H54 (cell line): ENCODE measurements at regions not wholly inside any gene's neighbourhood (a gene's known extent, or its start where the extent isn't known, plus 50 kb on each side); places are given as distances from the start of the nearest gene placed in this dataset.
A peak's percentile ranks its signal among the peaks of the same experiment; 100 is the strongest.
"Not testable (repeated sequence)": the region's sequence is repeated elsewhere in the genome, so short reads cannot be mapped to it uniquely, and the experiment has no call there.

Experiments
- DNase-seq: peaks from one replicate; pipeline ENCODE4 v3.0.0; 2011; ENCODE audit warnings: low spot score, mixed read lengths; ENCODE audit not compliant: insufficient read length
- FAIRE-seq: peaks from 3 replicates; lab custom pipeline; 2011; peaks lifted over from hg19 to GRCh38; lab: Jason Lieb, UNC
- POLR2A ChIP-seq: IDR thresholded peaks from 2 replicates; pipeline ENCODE4 v1.6.1; 2011; ENCODE audit warnings: low read depth, mild to moderate bottlenecking, low read length

GRCh38 chr10:5576780-5577624 lies 52.2 kb downstream of the CALML3 start:
- no peak for TF ChIP-seq POLR2A
- no peak for FAIRE-seq
- DNase-seq: no peak

- FAIRE-seq, DNase-seq: not testable (repeated sequence)
Measured at GRCh38 chr10:5580038-5580428, 55.3 kb downstream of the CALML3 start.

GRCh38 chr10:5581670-5582566 lies 57.2 kb downstream of the CALML3 start:
- TF ChIP-seq POLR2A: no peak

DNA sequence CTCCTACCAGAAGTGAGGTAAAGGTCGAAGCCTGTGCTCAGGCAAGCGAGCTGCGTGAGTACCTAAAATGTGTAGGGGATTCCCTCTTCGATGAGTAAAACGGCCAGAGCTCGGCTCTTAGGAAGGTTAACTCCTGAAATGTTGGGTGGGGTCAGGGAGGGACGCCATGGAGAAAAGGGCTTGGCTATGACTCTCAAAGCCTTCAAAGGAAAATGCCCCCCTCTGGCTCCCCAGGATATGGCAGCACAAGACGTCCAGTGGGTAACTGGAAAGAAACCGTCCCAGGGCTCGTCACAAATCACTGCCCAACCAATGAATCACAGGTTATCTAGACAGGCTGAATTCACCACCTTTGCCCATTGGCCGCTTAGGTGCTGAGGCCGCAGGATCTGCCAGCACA lies 58.0 kb downstream of the CALML3 start:
- DNase-seq (no peak), FAIRE-seq (no peak)
- TF ChIP-seq POLR2A: no peak

More at GRCh38 chr10:5581670-5582566, 57.2 kb downstream of the CALML3 start:
- FAIRE-seq (no peak), DNase-seq (no peak)

DNA sequence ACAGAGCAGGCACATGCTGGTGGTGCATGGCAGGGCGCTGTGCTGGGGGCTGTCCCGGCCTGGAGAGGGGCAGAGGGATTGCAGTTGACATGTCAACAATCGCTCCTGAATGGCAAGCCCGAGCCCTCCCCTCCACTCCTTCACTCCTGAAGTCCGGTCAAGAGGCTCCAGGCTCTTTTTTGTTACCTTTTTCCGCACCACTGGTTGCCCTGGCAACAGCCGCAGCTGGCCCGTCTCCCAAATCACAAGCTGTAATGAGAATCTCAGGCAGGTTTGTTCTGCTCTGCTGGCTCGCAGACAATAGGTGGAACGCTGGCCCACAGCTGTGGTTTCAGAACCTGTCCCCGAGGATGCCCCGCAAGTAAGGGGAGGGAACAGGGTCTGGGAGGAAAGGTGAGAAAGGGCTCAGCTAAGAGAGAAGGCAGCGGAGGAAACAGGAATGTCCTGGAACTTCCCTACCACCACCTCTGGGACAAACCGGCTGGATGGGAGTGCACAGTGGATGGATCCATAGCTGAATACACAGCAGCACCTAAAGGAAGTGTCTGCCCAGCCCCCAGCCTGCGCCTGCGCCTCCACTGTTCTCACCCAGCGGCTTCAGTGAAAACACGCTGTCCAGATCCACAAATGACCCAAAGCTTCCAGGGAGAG lies 58.9 kb downstream of the CALML3 start:
- no peak for TF ChIP-seq POLR2A
- DNase-seq (no peak), FAIRE-seq (no peak)

DNA sequence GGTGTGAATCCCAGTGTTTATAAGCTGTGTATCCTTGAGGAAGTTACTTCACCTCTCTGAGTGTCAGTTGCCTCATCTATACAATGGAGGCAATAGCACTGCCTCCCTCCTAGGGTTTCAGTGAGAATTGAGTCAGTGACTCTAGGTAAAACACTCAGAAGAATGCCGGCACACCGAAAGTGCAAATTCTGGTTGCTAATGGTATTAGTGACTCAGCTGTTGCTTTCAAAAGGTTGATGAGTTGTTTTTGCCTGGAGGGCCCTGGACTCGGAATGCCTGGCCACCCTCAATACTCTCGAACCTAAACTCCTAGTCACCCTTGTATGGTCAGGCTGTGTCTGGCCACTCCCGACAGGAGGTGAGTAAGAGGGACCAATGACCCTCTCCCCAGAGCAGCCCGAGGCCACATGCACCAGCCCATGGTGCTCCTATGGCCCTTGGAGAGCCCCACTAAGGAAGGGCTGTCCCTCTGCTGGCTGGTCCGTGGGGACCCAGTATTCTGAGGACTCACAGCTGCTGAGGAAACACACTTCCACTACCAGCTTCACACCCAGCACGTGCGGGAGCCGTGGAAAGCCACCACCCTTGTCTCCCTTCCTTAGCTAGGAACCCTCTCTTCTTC lies 60.2 kb downstream of the CALML3 start:
- peak; percentile 79 for DNase-seq

DNA sequence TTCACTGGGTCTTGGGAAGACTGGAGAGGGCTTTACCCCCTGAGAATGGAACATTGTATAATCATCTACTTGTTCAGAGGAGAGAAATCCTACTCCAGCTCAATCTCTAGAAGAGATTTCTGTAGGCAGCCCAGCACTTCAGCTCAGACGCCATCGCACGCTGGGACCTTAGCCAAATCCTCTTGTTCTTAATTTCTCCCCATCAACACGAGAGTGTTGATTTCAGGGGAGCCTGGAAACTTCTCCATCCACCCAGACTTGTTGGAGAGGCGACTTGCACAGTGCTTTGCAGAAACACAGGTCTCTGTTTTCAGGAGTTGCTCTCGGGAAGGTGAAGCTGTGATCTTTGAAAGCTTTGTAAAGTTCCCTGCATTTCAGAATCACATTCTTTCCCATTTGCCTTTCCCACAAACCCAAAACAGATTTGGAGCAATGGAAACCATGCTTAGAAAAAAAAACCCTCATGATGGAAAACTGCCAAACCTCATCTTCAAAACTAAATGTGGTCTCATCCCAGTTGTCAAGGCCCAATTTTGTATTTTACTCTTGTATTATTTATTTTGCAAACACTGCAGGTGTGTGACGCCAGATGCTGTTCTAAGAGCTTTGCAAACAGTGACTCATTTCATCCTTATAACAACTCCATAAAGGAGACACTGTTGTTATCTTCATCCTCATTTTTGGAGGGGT lies 60.9 kb downstream of the CALML3 start:
- TF ChIP-seq POLR2A: no peak
- FAIRE-seq (no peak), DNase-seq (no peak)

More for the DNA sequence above, 60.2 kb downstream of the CALML3 start:
- TF ChIP-seq POLR2A: no peak
- peak; percentile 81 for FAIRE-seq

DNA sequence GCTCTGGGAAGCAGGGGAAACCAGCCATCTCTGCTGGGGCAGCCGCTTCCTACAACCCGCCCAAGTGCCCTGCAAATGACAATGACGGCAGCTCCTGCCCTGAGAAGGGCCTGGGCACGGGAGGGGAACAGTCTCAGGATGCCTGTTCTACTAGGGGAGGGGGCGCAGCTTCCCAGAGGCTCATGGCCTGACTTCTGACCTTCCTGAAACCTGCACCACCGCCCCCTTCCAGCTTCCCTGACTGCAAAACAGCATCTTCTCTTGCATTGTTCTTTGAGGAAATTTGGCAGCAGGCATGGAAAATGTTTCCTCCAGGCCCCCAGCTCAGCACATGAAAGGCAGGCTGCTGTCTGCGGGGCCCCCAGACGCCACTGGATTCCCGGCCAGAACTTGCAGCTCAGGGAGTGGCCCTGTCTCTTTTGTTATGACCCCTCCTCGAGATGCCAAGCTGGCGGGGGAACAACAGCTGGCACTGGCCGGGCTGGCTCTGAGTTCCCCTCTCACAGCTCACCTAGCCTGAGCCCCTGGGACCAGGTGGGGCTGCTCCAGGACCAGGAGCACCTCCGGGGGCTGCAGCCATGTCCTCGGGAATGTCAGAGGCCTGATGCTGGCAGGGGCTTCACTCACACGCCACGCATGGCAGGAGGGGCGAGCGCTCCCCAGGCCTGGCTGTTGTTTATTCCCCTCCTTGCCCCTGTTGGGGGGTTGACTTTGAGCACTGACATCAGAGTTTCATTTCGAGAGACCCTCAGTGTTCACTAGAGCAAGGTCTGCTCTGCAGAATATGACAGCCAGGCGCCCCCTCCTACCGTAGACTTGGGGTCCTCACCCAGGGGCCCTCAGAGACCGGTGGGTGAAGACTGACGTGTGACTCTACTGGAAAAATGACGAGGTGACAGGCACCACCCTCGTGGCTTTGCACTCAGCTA lies 62.7 kb downstream of the CALML3 start:
- no peak for TF ChIP-seq POLR2A
- FAIRE-seq (no peak), DNase-seq (no peak)

DNA sequence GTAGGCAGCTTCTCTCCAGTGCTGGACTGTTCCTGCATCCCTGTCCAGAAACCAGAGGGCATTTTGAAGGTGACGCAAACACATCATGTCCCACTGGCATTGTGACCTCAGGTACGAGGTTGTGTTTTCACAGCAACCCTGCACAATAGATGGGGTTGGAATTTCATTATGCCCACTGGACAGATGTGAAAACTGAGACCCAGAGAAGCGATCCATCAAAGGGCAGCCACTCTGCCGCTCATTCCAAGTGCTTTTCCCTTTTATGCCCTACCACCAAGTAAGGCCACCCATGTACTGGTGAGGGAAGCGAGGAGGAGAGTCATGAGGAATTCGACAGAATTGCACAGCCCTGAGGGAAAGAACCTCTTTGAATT lies 63.3 kb downstream of the CALML3 start:
- FAIRE-seq (no peak), DNase-seq (no peak)
- no peak for TF ChIP-seq POLR2A

DNA sequence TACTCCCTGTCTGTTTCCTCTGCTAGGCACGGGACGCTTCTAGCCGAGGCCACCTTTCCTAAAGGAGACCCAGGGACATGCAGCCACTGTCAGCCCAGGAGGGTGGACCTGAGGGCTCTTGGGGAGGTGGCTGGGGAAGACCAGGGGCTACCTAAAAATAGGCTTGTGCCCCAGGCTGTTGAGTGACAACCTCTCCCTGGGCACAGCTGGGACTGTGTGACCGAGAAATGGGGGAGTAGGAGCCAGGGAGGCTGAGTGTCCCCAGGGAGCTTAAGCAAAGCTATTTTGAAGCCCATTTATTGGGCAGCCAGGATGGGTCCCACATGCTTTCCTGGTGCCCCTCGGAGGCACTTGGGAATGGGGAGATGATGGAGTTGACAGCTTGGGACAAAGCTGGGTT lies 63.8 kb downstream of the CALML3 start:
- DNase-seq: no peak
- no peak for FAIRE-seq
- TF ChIP-seq POLR2A: no peak
